Middle frontal gyrus (tissue), 1 donor: ENCODE measurements at regions not wholly inside any gene's neighbourhood (a gene's known extent, or its start where the extent isn't known, plus 50 kb on each side); places are given as distances from the start of the nearest gene placed in this dataset.

ENCODE experiments used
- DNase-seq: peaks from one replicate; pipeline ENCODE4 v3.0.0-alpha.2; 2015; ENCODE audit warnings: low spot score; ENCODE audit errors: extremely low spot score

- no peak for DNase-seq
Measured at GRCh38 chr7:8932751-8933150, 499.3 kb downstream of the NXPH1 start.

DNA sequence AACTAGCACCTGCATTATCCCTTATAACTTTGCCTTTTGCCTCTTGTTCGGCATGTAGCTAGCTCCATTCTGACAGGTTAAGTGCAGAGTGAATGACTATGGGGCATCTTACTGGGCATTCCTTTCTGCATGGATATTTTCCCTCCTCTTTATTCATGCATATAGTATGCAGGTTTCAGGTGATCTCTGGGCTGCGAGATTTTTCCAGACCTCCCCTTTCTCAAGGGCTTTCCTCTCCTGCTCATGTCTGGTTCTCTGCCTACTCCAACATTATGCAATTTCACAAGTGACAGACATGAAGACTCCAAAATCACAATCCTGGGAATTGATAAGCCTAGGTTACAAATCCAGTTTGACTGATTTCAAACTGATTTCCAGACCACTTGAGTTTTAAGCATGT is 503.8 kb downstream of the NXPH1 start:
- no peak for DNase-seq

DNA sequence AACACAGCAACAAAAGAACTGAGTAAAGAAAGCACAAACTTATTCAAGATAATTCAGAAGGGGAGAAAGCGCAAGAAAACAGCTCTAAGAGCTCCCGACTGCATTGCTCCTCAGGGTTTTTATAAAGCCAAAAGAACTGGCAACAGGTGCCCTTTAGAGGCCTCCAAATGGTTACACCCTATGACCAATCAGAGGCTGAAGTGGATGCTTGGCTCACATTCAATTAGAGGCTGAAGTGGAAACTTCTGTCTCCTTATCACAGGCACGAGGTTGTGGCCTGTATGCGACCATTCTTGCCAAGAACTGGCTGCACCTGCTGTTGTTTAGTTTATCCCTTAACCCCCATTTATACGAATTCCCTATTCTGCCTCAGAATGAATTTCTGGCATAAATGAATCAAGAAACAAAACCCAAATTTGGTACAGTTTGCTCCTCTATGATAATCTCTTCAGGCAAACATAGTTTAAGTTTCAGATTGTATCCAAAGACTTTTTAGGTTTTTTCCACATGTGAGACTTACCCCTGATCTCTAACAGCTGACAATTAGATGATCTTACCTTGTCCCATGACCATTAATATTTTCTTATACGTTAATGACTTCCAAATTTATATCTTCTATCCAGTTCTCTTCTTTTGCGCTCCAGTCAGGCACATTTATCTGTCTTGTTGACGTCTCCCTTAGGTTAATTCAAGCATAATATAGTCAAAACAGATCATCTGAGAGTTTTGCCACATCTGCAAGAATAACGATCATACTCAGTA is 504.8 kb downstream of the NXPH1 start:
- no peak for DNase-seq

- DNase-seq, result no peak
Measured at GRCh38 chr7:8939446-8939845, 506.0 kb downstream of the NXPH1 start.

DNA sequence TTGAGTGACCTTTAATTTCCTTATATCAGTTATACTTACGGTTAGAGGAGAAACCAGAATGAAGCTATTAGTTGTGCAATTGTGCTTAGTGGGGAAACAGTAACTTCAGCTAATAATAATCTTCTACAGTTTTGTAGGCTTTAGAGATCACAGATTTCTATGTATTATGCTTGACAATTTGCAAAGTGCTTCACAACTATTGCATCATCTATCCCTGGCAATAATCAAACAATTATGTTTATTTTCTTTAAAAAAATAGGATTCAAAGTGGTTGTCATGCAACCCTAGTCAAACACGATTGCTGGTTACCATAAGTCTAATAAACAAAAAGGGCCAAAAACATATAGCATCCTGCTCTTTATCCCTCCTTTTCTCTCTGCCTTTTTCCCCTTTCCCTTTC is 530.3 kb downstream of the NXPH1 start:
- DNase-seq, result no peak

DNA sequence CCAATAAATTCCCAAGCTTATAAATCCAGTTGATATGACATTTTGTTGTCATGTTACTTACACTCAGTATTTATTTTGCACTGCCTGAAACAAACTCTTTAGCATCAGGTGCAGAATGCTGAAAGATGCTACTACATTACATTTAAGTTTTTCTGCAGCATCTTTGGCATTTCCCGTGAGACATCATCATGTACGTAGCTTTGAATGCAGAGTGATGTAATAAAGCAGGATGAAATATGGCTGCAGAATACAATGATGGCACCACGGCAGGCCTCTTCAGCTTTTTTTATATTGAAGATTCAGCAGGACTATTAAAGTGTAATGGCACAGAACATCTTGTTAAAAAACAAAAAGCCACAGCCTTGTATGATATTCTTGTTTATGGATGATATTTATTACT is 531.8 kb downstream of the NXPH1 start:
- no peak for DNase-seq

GRCh38 chr7:8973601-8974000 is 540.2 kb downstream of the NXPH1 start:
- DNase-seq, result no peak

- no peak for DNase-seq
Measured at GRCh38 chr7:8975681-8976080, 542.3 kb downstream of the NXPH1 start.

DNA sequence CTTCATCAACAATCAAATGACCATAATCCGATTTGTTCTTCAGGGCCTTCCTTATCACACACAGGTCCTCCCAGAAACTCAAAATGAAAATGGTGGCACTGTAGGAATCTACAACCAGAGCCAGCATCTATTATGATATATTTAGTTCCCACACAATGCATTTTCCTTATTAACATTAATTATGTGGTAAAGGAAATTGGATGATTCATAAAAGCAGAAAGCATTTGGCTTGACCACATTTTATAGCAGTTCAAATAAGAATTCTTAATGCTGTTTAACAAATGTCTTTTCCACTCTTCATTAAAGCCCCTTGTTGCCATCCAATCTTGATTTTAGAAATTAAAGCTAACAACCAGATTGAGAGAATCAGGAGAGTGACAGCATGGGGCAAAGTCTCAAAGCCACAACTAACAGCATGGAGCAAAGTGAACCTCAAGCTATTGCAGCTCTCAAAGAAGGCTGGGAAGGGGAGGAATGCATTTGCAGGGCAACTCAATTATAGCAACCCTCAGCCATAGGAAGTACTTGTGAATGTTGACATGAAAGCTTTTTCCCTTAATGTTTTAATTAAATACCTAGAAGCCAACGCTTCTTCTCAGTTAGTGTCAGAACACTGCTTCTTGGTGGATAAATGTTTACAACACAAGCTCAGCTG is 549.1 kb downstream of the NXPH1 start:
- DNase-seq, result no peak

- no peak for DNase-seq
Measured at GRCh38 chr7:8985255-8985654, 551.8 kb downstream of the NXPH1 start.

DNA sequence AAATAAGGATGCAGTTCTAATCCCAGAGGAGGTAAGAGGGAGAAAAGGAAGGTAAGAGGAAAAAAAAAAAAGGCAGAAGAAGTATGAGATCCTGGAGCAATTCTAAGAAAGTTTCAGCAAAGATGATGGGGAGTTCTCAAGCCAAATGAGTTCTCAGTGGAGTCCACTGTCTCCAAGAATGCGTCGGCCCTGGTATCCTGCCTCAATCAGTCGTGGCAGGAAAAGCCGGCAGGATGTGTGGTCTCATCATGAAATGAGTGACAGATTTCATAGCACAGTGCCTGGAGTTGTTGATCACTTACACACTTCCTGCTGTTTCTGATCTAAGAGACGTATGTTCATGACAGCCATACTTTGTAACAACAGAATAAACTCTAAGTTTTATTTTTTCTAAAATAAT is 554.9 kb downstream of the NXPH1 start:
- DNase-seq, result no peak

DNA sequence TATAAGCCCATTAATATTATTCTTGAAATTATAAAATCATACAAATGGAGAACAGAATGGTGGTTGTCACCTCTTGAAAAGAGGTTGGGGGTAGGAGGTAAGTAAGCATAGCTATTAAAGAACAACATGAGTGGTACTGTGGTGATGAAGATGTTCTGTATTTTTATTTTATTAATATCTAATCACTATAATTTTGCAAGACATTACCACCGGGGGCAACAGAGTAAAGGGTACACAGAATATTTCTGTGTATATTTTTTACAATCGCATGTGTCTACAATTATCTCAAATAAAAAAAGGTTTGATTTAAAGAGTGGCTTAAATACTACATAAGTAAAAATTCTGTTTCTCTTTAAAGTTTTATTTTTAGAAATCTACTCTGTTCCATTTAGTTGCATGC is 557.8 kb downstream of the NXPH1 start:
- DNase-seq, result no peak

DNA sequence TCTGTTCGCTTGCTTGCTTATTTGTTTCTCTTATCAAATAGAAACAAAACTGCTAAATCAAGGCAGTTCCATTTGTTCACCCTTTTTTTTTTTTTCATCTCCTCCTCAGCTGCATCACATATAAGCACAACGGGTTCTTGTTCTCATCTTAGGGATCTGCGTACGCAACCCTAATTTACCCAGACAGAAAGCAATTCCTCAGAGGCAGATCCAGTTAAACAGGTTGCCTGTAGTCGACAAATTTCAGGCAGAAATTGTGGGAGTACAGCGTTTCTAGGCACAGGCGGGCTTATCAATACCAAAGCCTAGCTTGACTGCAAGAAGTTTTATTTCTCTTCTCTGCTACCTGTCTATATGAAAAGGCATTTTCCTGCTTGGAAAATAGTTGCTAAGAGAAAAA is 565.4 kb downstream of the NXPH1 start:
- no peak for DNase-seq

DNA sequence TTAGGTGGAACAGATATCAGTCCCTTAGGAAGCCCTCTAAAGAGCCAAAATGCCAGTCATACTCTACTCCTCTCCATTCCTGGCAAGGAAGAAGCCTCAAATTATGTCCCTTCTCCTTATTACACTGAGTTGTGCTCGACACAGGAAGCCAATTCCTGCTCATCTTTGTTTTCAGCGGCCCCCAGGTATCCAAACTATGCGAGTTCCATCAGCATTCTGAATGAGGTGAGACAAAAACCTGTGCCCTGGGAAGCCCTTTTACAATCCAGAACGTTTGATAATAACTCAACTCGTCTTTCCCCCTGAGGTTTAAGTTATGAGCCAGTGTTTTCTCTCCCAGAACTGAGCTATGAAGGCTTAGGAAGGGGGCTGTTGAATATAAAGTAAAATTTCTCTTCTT is 580.5 kb downstream of the NXPH1 start:
- DNase-seq, result no peak

DNA sequence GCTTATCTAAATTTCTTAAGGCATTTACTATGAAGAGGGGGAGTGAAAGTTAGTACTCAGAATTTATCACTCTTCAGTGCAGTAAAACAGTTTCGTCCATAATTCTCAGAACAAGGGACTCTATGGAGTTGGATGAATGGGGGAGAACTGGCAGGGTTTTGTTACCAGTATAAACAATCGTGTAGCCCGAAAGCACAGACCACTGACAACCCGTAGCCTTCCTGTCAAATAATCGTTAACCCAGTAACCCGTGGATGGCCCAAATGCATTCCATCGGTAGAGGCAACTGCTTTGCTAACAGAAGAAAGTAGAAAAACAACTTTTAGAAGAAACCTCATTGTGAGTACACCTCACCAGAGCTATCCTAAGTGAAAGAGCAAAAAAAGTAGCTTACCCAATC is 583.9 kb downstream of the NXPH1 start:
- no peak for DNase-seq

DNA sequence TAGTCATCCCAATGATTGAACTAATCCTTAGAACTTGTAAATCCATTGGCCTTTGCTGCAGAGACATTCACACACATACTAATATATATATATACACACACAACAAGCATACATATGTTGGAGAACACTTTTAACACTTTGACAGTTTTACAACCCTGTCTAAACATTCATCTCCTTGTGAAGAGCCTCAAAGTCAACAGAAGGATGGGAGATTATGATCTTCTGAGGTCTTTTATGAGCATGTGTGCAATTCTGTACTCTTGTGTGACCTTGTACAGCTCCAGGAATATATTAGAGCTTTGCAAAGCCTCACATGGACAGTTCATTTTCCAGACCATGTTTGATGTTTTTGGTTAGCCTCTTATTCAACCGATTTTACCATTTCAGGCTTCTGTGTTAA is 589.0 kb downstream of the NXPH1 start:
- no peak for DNase-seq

DNA sequence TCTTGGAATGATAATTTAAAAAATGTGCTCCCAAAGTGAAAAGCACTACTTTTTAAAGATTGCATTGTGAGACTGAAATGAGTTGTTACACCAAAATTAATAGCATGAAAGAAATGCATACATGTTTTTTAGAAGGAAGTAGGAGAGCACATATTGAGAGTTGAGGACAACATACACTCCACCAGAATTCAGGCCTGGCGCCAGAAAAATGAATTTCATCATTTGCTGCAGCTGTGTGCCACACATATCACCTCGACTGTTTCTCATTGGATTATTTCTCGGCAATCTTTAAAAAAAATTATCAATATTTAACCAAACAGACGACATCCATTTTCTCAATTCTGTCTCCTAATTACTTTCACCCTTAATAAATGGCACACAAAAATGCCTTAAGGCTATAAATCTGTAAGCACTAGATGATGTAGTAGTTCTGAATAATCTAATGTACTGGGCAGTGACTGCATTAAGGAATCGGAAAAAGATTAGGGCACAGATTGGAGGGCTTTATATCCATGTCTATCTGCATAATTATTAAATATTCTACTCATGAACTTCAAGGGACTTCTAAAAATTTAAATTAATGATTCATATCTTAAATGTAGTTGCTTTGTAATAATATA is 590.4 kb downstream of the NXPH1 start:
- DNase-seq, result no peak

DNA sequence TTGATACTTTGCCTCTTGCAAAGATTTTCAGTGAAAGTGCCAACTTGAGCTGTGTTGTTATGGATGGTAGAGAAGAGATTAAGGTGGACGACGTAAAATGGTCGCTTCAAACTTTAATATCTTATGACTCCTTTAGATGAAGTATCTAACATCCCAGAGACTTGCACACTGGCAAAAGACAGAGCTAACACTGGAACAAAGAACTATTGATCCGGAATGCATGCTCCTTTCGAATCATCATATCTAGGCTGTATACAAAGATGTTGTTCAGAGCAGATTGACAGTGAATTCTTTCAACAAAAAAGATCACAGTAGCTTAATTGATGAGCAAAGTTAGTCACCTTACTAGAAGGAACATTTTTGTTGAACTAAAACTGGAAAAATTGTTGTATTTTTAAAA is 592.7 kb downstream of the NXPH1 start:
- no peak for DNase-seq

DNA sequence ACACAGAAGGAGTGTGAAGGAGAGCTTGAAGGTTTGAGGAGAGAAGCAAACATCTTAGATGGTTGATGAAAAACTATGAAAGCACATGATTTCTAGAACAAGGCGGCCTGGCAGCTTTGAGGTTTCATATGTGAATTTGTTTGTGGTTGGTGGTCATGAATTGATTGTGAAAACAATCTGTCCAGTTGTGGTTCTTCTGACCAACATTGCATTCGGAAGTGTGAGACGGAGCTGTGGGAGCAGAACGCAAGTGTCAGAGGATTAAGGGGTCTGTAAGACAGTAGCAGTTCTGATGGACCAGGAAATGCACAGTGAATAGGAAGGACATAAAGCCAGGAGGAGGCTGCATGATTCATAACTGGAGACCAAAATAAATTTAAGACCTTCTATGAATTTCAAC is 594.6 kb downstream of the NXPH1 start:
- DNase-seq, result no peak

- no peak for DNase-seq
Measured at GRCh38 chr7:9029681-9030530, 596.5 kb downstream of the NXPH1 start.

DNA sequence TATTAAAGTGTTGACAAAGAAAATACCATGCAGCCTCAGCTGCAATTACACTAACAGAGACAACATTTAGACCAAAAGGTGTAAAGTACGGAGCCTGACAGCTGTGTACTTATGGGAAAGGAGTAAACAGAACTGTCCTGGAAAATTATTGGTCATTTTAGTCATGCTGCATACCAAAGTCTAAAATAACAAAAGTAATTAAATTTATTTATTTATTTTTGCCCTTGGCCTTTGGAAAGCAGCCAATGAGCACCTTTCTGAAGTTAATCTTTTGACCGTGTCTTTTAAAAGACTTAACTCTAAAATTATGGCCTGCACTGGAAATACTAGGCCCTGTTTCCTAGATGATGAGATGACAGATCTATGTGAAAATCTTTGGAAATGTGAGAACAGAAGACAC is 597.6 kb downstream of the NXPH1 start:
- DNase-seq, result no peak

DNA sequence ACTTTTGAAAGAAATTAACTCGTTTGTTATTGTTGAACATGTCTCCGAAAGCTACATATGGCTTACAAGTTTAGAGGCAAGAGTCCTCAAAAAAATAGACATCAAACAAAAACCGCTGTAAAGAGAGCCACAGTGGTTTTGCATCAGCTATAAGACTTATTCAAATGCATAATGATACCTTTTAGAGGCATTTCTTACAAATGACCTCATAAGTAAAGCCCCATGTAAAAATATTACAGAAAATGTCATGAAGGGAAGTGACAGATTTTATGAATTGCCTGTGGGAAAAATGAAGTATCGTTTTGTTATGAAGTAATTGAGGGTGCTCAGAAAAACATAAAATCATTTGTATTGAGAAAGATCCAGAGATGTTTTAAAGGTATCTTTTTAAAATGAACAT is 598.0 kb downstream of the NXPH1 start:
- DNase-seq, result no peak
